A549 (cell line): ENCODE measurements at regions not wholly inside any gene's neighbourhood (a gene's known extent, or its start where the extent isn't known, plus 50 kb on each side); places are given as distances from the start of the nearest gene placed in this dataset.

Source experiments
- ATAC-seq, 2 experiments: fragments of 200-7000 bp in 1 of 2; fragments of >200 bp in 1 of 2; cut with Nextera tagmentation in 1 of 2; cut with Tn5 transposase in 1 of 2; 3 replicates each; pipeline versions ENCODE4 v1.8.0 to v1.9.1; 2018 to 2020; ENCODE audit warnings: mild to moderate bottlenecking in 1 of 2, moderate library complexity in 1 of 2
- CTCF ChIA-PET: fragments of 300-600 bp; sonication (Branson Sonifier 250); formaldehyde crosslinking; extraction: SDS; loops from one replicate; lab custom pipeline; 2021; ENCODE audit warnings: antibody characterized with exemption, inconsistent platforms; lab: Yijun Ruan, JAX
- POLR2A ChIA-PET: fragments of 350-600 bp; formaldehyde crosslinking; extraction: SDS; loops from one replicate; lab custom pipeline; 2021; ENCODE audit warnings: antibody characterized with exemption, inconsistent platforms; lab: Yijun Ruan, JAX
- DNase-seq, 2 experiments: peaks; one replicate each; pipeline versions ENCODE4 v3.0.0 to v3.0.0-alpha.2; 2011 to 2016; ENCODE audit warnings: low read depth in 1 of 2, low spot score in 1 of 2
- FAIRE-seq: peaks from 2 replicates; lab custom pipeline; 2011; peaks lifted over from hg19 to GRCh38; lab: Jason Lieb, UNC
- H3K27ac ChIP-seq, 2 experiments: fragments of >200 bp; sonication (Bioruptor Twin); formaldehyde crosslinking; 3 replicates each; pipeline ENCODE4 v1.5.1; 2016 to 2017
- H3K4me1 ChIP-seq: fragments of >200 bp; sonication (Bioruptor Twin); formaldehyde crosslinking; 3 replicates; pipeline ENCODE4 v1.6.1; 2016
- H3K4me2 ChIP-seq: fragments of >200 bp; sonication (Bioruptor Twin); formaldehyde crosslinking; 3 replicates; pipeline ENCODE4 v1.6.1; 2016
- H3K4me3 ChIP-seq: fragments of >200 bp; sonication (Bioruptor Twin); formaldehyde crosslinking; 3 replicates; pipeline ENCODE4 v1.5.1; 2016
- H3K9me3 ChIP-seq: fragments of >200 bp; sonication (Bioruptor Twin); formaldehyde crosslinking; 3 replicates; pipeline ENCODE4 v1.6.1; 2016
- CBX2 ChIP-seq: fragments of 200-600 bp; sonication (generic); IDR thresholded peaks from 2 replicates; pipeline ENCODE4 v1.6.1; 2016; ENCODE audit warnings: low read depth, mild to moderate bottlenecking, borderline replicate concordance
- CHD2 ChIP-seq: fragments of 150-350 bp; IDR thresholded peaks from 2 replicates; pipeline ENCODE4 v1.6.1; 2014; ENCODE audit warnings: low read length; ENCODE audit not compliant: partially characterized antibody
- E2F6 ChIP-seq: IDR thresholded peaks from 2 replicates; pipeline ENCODE4 v1.6.1; 2012; ENCODE audit warnings: low read depth, borderline replicate concordance
- EP300 ChIP-seq, 2 experiments: fragments of >200 bp; sonication (Bioruptor Twin); formaldehyde crosslinking; IDR thresholded peaks; 2 replicates in 1 of 2; 3 replicates in 1 of 2; pipeline ENCODE4 v1.6.1; 2016 to 2017
- FOSL2 ChIP-seq, 2 experiments: fragments of 450-650 bp in 1 of 2; fragments of >200 bp in 1 of 2; sonication (Bioruptor Twin) in 1 of 2; formaldehyde crosslinking; IDR thresholded peaks; 2 replicates each; pipeline versions ENCODE4 v1.5.0 to v1.6.1; 2016 to 2020; ENCODE audit warnings: mild to moderate bottlenecking in 1 of 2, moderate library complexity in 1 of 2
- GATA3 ChIP-seq: IDR thresholded peaks from 2 replicates; pipeline ENCODE4 v1.6.1; 2012; ENCODE audit warnings: borderline replicate concordance
- HDAC2 ChIP-seq: fragments of 200-600 bp; sonication (generic); IDR thresholded peaks from 2 replicates; pipeline ENCODE4 v1.6.1; 2016
- HOXB5 ChIP-seq: fragments of 250-450 bp; sonication (Bioruptor Pico); IDR thresholded peaks from 2 replicates; pipeline ENCODE4 v1.5.0; 2020; ENCODE audit warnings: mild to moderate bottlenecking, moderate library complexity
- JUN ChIP-seq, 2 experiments: fragments of >200 bp; sonication (Bioruptor Twin); formaldehyde crosslinking; IDR thresholded peaks; 2 replicates in 1 of 2; 3 replicates in 1 of 2; pipeline ENCODE4 v1.6.1; 2016 to 2017
- KDM1A ChIP-seq: fragments of 200-600 bp; sonication (generic); IDR thresholded peaks from 2 replicates; pipeline ENCODE4 v1.6.1; 2016; ENCODE audit warnings: low read depth, mild to moderate bottlenecking
- MAFK ChIP-seq: fragments of 450-650 bp; IDR thresholded peaks from 2 replicates; pipeline ENCODE4 v1.6.1; 2014; ENCODE audit not compliant: partially characterized antibody
- MAZ ChIP-seq: fragments of 150-350 bp; IDR thresholded peaks from 2 replicates; pipeline ENCODE4 v1.6.1; 2014; ENCODE audit warnings: antibody characterized with exemption, low read depth, low read length, borderline replicate concordance
- MYC ChIP-seq: IDR thresholded peaks from 2 replicates; pipeline ENCODE4 v1.6.1; 2012; ENCODE audit warnings: mild to moderate bottlenecking, inconsistent platforms, low read length, improper control_type of control experiment, borderline replicate concordance
- PBX3 ChIP-seq: IDR thresholded peaks from 2 replicates; pipeline ENCODE4 v1.6.1; 2012
- RAD21 ChIP-seq, 2 experiments: fragments of >200 bp in 1 of 2; sonication (Bioruptor Twin) in 1 of 2; formaldehyde crosslinking in 1 of 2; IDR thresholded peaks in 1 of 2; conservative IDR thresholded peaks in 1 of 2; 2 replicates in 1 of 2; 3 replicates in 1 of 2; pipeline ENCODE4 v1.6.1; 2012 to 2018; ENCODE audit warnings: inconsistent platforms in 1 of 2
- RFX5 ChIP-seq: fragments of 450-650 bp; IDR thresholded peaks from 2 replicates; pipeline ENCODE4 v1.7.1; 2014; ENCODE audit warnings: antibody characterized with exemption, mild to moderate bottlenecking, moderate library complexity
- RNF2 ChIP-seq: fragments of 200-600 bp; sonication (generic); IDR thresholded peaks from 2 replicates; pipeline ENCODE4 v1.6.1; 2016; ENCODE audit warnings: low read depth, mild to moderate bottlenecking, antibody characterized with exemption, moderate library complexity, borderline replicate concordance
- TFCP2L1 ChIP-seq: fragments of 250-450 bp; sonication (Bioruptor Pico); IDR thresholded peaks from 2 replicates; pipeline ENCODE4 v1.5.0; 2021; ENCODE audit warnings: mild to moderate bottlenecking
- TP53 ChIP-seq: fragments of 250-450 bp; sonication (Bioruptor Pico); IDR thresholded peaks from 2 replicates; pipeline ENCODE4 v1.5.0; 2021; ENCODE audit warnings: mild to moderate bottlenecking, moderate library complexity
- USF2 ChIP-seq: fragments of 450-650 bp; IDR thresholded peaks from 2 replicates; pipeline ENCODE4 v1.6.1; 2014; ENCODE audit warnings: antibody characterized with exemption
- ZFP36 ChIP-seq: fragments of 450-650 bp; IDR thresholded peaks from 2 replicates; pipeline ENCODE4 v1.6.1; 2014; ENCODE audit warnings: borderline replicate concordance; ENCODE audit not compliant: partially characterized antibody
- ZNF302 ChIP-seq: fragments of 250-450 bp; sonication (Bioruptor Pico); IDR thresholded peaks from 2 replicates; pipeline ENCODE4 v1.9.0; 2021; ENCODE audit warnings: inconsistent platforms, mild to moderate bottlenecking, moderate library complexity
- WGBS: methylation state at CpG from one replicate; pipeline ENCODE4 v1.1.6; 2017; ENCODE audit errors: missing lambda C conversion rate; 5-methylcytosine and 5-hydroxymethylcytosine counted together
- TF ChIP-seq, protein P1 (sequence below): fragments of >200 bp; sonication (Bioruptor Twin); formaldehyde crosslinking; IDR thresholded peaks from 3 replicates; pipeline ENCODE4 v1.5.1; 2016
- TF ChIP-seq, protein P2 (sequence below): fragments of 150-350 bp; IDR thresholded peaks from 2 replicates; pipeline ENCODE4 v1.6.1; 2014; ENCODE audit warnings: low read depth, mild to moderate bottlenecking, low read length

- no peak overlapping the region for H3K4me2 ChIP-seq
- FAIRE-seq: no peak
- no peak for DNase-seq
- H3K27ac ChIP-seq: no peak overlapping the region
- no peaks in the 10 kb centered on the region for H3K4me1 ChIP-seq
- CTCF ChIA-PET: no interaction called here
- no peak overlapping the region for H3K4me3 ChIP-seq
- H3K9me3 ChIP-seq: no peaks in the 10 kb centered on the region
- TF ChIP-seq RFX5 (no peak), JUN (IDR thresholded peaks at IDR 0.05) (no peak), USF2 (no peak), RAD21 (conservative IDR thresholded peaks at IDR 0.05 in 1 of 2, IDR thresholded peaks at IDR 0.05 in 1 of 2) (no peak), GATA3 (no peak), ZNF302 (CRISPR knock-in tag) (no peak), E2F6 (no peak), RNF2 (no peak), MAZ (no peak), TP53 (CRISPR knock-in tag) (no peak), HDAC2 (no peak), PBX3 (no peak)
- 5% methylated on average over 1 of the region's 1 CpG for WGBS
- no peak for ATAC-seq
- POLR2A ChIA-PET: no interaction called here
Observed at GRCh38 chr5:163682234-163682633, 176.8 kb downstream of the MAT2B start.

GRCh38 chr5:163687414-163687813 lies 182.0 kb downstream of the MAT2B start:
- H3K9me3 ChIP-seq: no peaks in the 10 kb centered on the region
- H3K4me2 ChIP-seq: no peak overlapping the region
- POLR2A ChIA-PET: no interaction called here
- no peak for FAIRE-seq
- H3K27ac ChIP-seq: no peak overlapping the region
- no peaks in the 10 kb centered on the region for H3K4me1 ChIP-seq
- no peak overlapping the region for H3K4me3 ChIP-seq
- no peak for DNase-seq
- ATAC-seq: no peak
- TF ChIP-seq, protein P1, sequence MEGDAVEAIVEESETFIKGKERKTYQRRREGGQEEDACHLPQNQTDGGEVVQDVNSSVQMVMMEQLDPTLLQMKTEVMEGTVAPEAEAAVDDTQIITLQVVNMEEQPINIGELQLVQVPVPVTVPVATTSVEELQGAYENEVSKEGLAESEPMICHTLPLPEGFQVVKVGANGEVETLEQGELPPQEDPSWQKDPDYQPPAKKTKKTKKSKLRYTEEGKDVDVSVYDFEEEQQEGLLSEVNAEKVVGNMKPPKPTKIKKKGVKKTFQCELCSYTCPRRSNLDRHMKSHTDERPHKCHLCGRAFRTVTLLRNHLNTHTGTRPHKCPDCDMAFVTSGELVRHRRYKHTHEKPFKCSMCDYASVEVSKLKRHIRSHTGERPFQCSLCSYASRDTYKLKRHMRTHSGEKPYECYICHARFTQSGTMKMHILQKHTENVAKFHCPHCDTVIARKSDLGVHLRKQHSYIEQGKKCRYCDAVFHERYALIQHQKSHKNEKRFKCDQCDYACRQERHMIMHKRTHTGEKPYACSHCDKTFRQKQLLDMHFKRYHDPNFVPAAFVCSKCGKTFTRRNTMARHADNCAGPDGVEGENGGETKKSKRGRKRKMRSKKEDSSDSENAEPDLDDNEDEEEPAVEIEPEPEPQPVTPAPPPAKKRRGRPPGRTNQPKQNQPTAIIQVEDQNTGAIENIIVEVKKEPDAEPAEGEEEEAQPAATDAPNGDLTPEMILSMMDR: no peak
- no peak for TF ChIP-seq KDM1A
- TF ChIP-seq EP300 (IDR thresholded peaks at IDR 0.05): no peak
- no peak for TF ChIP-seq MAZ
- no peak for TF ChIP-seq CHD2
- no peak for TF ChIP-seq PBX3
- no peak for TF ChIP-seq RAD21 (conservative IDR thresholded peaks at IDR 0.05 in 1 of 2, IDR thresholded peaks at IDR 0.05 in 1 of 2)
- TF ChIP-seq E2F6: no peak
- no peak for TF ChIP-seq RFX5
- no peak for TF ChIP-seq MYC
- TF ChIP-seq FOSL2 (IDR thresholded peaks at IDR 0.05): no peak
- no peak for TF ChIP-seq FOSL2 (CRISPR knock-in tag; IDR thresholded peaks at IDR 0.05)
- no peak for TF ChIP-seq MAFK
- TF ChIP-seq, protein P2, sequence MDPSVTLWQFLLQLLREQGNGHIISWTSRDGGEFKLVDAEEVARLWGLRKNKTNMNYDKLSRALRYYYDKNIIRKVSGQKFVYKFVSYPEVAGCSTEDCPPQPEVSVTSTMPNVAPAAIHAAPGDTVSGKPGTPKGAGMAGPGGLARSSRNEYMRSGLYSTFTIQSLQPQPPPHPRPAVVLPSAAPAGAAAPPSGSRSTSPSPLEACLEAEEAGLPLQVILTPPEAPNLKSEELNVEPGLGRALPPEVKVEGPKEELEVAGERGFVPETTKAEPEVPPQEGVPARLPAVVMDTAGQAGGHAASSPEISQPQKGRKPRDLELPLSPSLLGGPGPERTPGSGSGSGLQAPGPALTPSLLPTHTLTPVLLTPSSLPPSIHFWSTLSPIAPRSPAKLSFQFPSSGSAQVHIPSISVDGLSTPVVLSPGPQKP: no peak
- TF ChIP-seq HOXB5: no peak
- TF ChIP-seq TFCP2L1 (CRISPR knock-in tag): no peak
- no peak for TF ChIP-seq CBX2
- TF ChIP-seq TP53 (CRISPR knock-in tag): no peak
- TF ChIP-seq ZFP36: no peak
- CTCF ChIA-PET: interaction anchor here (0.7 to 0.9 kb wide), 2 partner anchors 9 to 143 kb away, joined by 3 read pairs; no protein-coding TSS in a partner anchor
- 16% methylated on average over 3 of the region's 3 CpGs for WGBS
